ENCODE measurements at regions not wholly inside any gene's neighbourhood (a gene's known extent, or its start where the extent isn't known, plus 50 kb on each side); places are given as distances from the start of the nearest gene placed in this dataset.
"Not testable (repeated sequence)": the region's sequence is repeated elsewhere in the genome, so short reads cannot be mapped to it uniquely, and the experiment has no call there.

- DNase-seq: no peak
These were observed 132.4 kb upstream of the ITGA6 start for GRCh38 chr2:172294983-172295382.

GRCh38 chr2:172295677-172296076, 131.7 kb upstream of the ITGA6 start:
- DNase-seq: no peak

- no peak for DNase-seq
These were observed 130.9 kb upstream of the ITGA6 start for GRCh38 chr2:172296267-172297046.

GRCh38 chr2:172297531-172297930, 129.9 kb upstream of the ITGA6 start:
- DNase-seq: no peak

- DNase-seq: no peak
These were observed 129.4 kb upstream of the ITGA6 start for GRCh38 chr2:172297950-172298349.

- DNase-seq: no peak
These were observed 127.6 kb upstream of the ITGA6 start for GRCh38 chr2:172299741-172300140.

- DNase-seq: no peak
These were observed 126.5 kb upstream of the ITGA6 start for GRCh38 chr2:172300851-172301250.

GRCh38 chr2:172305066-172305465, 122.3 kb upstream of the ITGA6 start:
- no peak for DNase-seq

- peak; percentile 38 for DNase-seq
These were observed 119.6 kb upstream of the ITGA6 start for GRCh38 chr2:172307800-172308199.

- no peak for DNase-seq
These were observed 119.0 kb upstream of the ITGA6 start for GRCh38 chr2:172308253-172308935.

GRCh38 chr2:172311921-172312345, 115.5 kb upstream of the ITGA6 start:
- DNase-seq: no peak

- no peak for DNase-seq
These were observed 113.6 kb upstream of the ITGA6 start for GRCh38 chr2:172313715-172314341.

- DNase-seq: not testable (repeated sequence)
These were observed 112.3 kb upstream of the ITGA6 start for GRCh38 chr2:172315070-172315469.

GRCh38 chr2:172322049-172322448, 105.3 kb upstream of the ITGA6 start:
- no peak for DNase-seq

- no peak for DNase-seq
These were observed 104.1 kb upstream of the ITGA6 start for GRCh38 chr2:172323256-172323655.

GRCh38 chr2:172323861-172324597, 103.4 kb upstream of the ITGA6 start:
- DNase-seq: no peak

- DNase-seq: no peak
These were observed 101.2 kb upstream of the ITGA6 start for GRCh38 chr2:172326211-172326509.

GRCh38 chr2:172328103-172328841, 99.1 kb upstream of the ITGA6 start:
- DNase-seq: no peak

- no peak for DNase-seq
These were observed 98.0 kb upstream of the ITGA6 start for GRCh38 chr2:172329416-172329773.

GRCh38 chr2:172329774-172330671, 97.4 kb upstream of the ITGA6 start:
- DNase-seq: peak; percentile 60

GRCh38 chr2:172332507-172332906, 94.9 kb upstream of the ITGA6 start:
- no peak for DNase-seq
